Sigmoid colon (tissue), 3 donors: ENCODE measurements at regions not wholly inside any gene's neighbourhood (a gene's known extent, or its start where the extent isn't known, plus 50 kb on each side); places are given as distances from the start of the nearest gene placed in this dataset.

Source experiments
- CTCF ChIP-seq, 4 experiments: fragments of 450-650 bp in 3 of 4; fragments of 200-600 bp in 1 of 4; IDR thresholded peaks; one replicate each; pipeline ENCODE4 v1.5.1; 2016 to 2019; ENCODE audit warnings: antibody characterized with exemption in 4 of 4, mild to moderate bottlenecking in 3 of 4, moderate library complexity in 2 of 4
- POLR2A ChIP-seq, 2 donors: fragments of 450-650 bp; IDR thresholded peaks; one replicate each; pipeline ENCODE4 v1.6.1; 2016; ENCODE audit warnings: antibody characterized with exemption in 2 of 2, mild to moderate bottlenecking in 2 of 2, moderate library complexity in 2 of 2

DNA sequence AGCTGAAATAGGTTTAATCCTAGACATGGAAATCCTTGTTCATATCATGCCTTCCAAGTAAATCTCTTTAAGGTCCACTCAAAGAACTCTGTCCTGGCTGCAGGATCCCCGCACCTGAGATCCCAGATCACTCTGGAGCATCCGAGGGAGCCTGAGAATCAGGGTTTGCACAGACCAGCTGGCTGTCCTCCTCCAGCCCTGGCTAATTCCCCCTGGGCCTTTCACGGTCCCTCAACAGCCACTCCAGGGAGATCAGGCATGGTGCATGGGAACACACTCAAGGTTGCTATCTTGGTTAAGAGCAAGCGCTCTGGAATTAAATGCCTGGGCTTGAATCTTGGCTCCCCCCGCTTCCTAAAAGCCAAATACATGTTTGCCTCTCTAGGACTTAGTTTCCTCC lies 130.8 kb downstream of the IRS2 start:
- no peak for TF ChIP-seq POLR2A (IDR thresholded peaks at IDR 0.05)
- no peak for TF ChIP-seq CTCF (IDR thresholded peaks at IDR 0.05)
